Hepatocyte (in vitro differentiated cells): ENCODE measurements at regions not wholly inside any gene's neighbourhood (a gene's known extent, or its start where the extent isn't known, plus 50 kb on each side); places are given as distances from the start of the nearest gene placed in this dataset.
"Not testable (repeated sequence)": the region's sequence is repeated elsewhere in the genome, so short reads cannot be mapped to it uniquely, and the experiment has no call there.

ENCODE experiments used
- DNase-seq: peaks from one replicate; pipeline ENCODE4 v3.0.0-alpha.2; 2016; ENCODE audit warnings: low spot score
- H2AFZ ChIP-seq: fragments of 200-600 bp; sonication (generic); 2 replicates; pipeline ENCODE4 v1.6.0; 2016; ENCODE audit warnings: antibody characterized with exemption, mild to moderate bottlenecking
- H3K27ac ChIP-seq: fragments of 200-600 bp; sonication (generic); 2 replicates; pipeline ENCODE4 v1.5.1; 2016; ENCODE audit warnings: mild to moderate bottlenecking
- H3K27me3 ChIP-seq: fragments of 200-600 bp; sonication (generic); 2 replicates; pipeline ENCODE4 v1.6.1; 2016
- H3K36me3 ChIP-seq: fragments of 200-600 bp; sonication (generic); replicated peaks from 2 replicates; pipeline ENCODE4 v1.5.1; 2016; ENCODE audit warnings: low read depth; ENCODE audit not compliant: insufficient read depth
- H3K4me1 ChIP-seq: fragments of 200-600 bp; sonication (generic); 2 replicates; pipeline ENCODE4 v1.5.1; 2016; ENCODE audit warnings: mild to moderate bottlenecking, moderate library complexity; ENCODE audit not compliant: insufficient read depth
- H3K4me2 ChIP-seq: fragments of 200-600 bp; sonication (generic); 2 replicates; pipeline ENCODE4 v1.6.0; 2016
- H3K4me3 ChIP-seq: fragments of 200-600 bp; sonication (generic); 2 replicates; pipeline ENCODE4 v1.5.1; 2016; ENCODE audit warnings: mild to moderate bottlenecking
- H3K79me2 ChIP-seq: fragments of 200-600 bp; sonication (generic); 2 replicates; pipeline ENCODE4 v1.6.0; 2017; ENCODE audit warnings: mild to moderate bottlenecking
- H3K9me2 ChIP-seq: fragments of 200-600 bp; sonication (generic); replicated peaks from 2 replicates; pipeline ENCODE4 v1.6.0; 2017; ENCODE audit warnings: mild to moderate bottlenecking; ENCODE audit not compliant: insufficient read depth
- H3K9me3 ChIP-seq: fragments of 200-600 bp; sonication (generic); 2 replicates; pipeline ENCODE4 v1.5.1; 2016; ENCODE audit warnings: low read depth, mild to moderate bottlenecking
- H4K20me1 ChIP-seq: fragments of 200-600 bp; sonication (generic); 2 replicates; pipeline ENCODE4 v1.6.0; 2016; ENCODE audit warnings: mild to moderate bottlenecking; ENCODE audit not compliant: insufficient read depth, poor library complexity, severe bottlenecking
- CTCF ChIP-seq: fragments of 200-600 bp; sonication (generic); IDR thresholded peaks from 2 replicates; pipeline ENCODE4 v1.5.1; 2016; ENCODE audit warnings: antibody characterized with exemption, mild to moderate bottlenecking; ENCODE audit not compliant: poor library complexity
- EZH2 ChIP-seq: fragments of 200-600 bp; sonication (generic); IDR thresholded peaks from 2 replicates; pipeline ENCODE4 v1.6.1; 2016; ENCODE audit warnings: antibody characterized with exemption, mild to moderate bottlenecking, borderline replicate concordance
- EZH2phosphoT487 ChIP-seq: fragments of 200-600 bp; sonication (generic); IDR thresholded peaks from one replicate; pipeline ENCODE4 v1.6.1; 2018; ENCODE audit warnings: antibody characterized with exemption, mild to moderate bottlenecking, low read depth, moderate library complexity; ENCODE audit not compliant: unreplicated experiment, severe bottlenecking
- WGBS: methylation state at CpG from one replicate; pipeline ENCODE4 v1.1.6; 2016; ENCODE audit warnings: low lambda C conversion rate; ENCODE audit errors: missing lambda C conversion rate; 5-methylcytosine and 5-hydroxymethylcytosine counted together

GRCh38 chr4:86452924-86453531, 93.2 kb upstream of the MAPK10 start:
- Histone ChIP-seq H3K27me3 (no peaks in the 10 kb centered on the region), H3K9me3 (no peaks in the 10 kb centered on the region), H3K4me3 (no peak overlapping the region), H2AFZ (no peak overlapping the region), H3K79me2 (no peaks in the 10 kb centered on the region), H3K9me2 (no peaks in the 10 kb centered on the region), H4K20me1 (no peaks in the 10 kb centered on the region), H3K4me2 (peak overlapping the region; percentile 49), H3K27ac (peak overlapping the region; percentile 46), H3K4me1 (peaks cover 14% of the 10 kb centered on the region), H3K36me3 (no peaks in the 10 kb centered on the region)
- peak; percentile 15 for DNase-seq
- no peak for TF ChIP-seq CTCF
- 78% methylated on average over 11 of the region's 11 CpGs for WGBS

GRCh38 chr4:86453611-86454072, 93.8 kb upstream of the MAPK10 start:
- not testable (repeated sequence) for H3K27me3 ChIP-seq, H2AFZ ChIP-seq, H3K27ac ChIP-seq, H4K20me1 ChIP-seq, H3K4me2 ChIP-seq, H3K9me3 ChIP-seq, H3K9me2 ChIP-seq, H3K79me2 ChIP-seq, DNase-seq, H3K4me3 ChIP-seq, H3K36me3 ChIP-seq
- peaks cover 14% of the 10 kb centered on the region for H3K4me1 ChIP-seq
- 70% methylated on average over 2 of the region's 2 CpGs for WGBS

- Histone ChIP-seq H3K9me2 (no peaks in the 10 kb centered on the region), H3K9me3 (no peaks in the 10 kb centered on the region), H2AFZ (no peak overlapping the region), H3K4me3 (no peak overlapping the region), H3K36me3 (no peaks in the 10 kb centered on the region), H3K4me1 (no peaks in the 10 kb centered on the region), H3K27me3 (no peaks in the 10 kb centered on the region), H3K79me2 (no peaks in the 10 kb centered on the region), H3K4me2 (no peak overlapping the region), H4K20me1 (no peaks in the 10 kb centered on the region), H3K27ac (no peak overlapping the region)
- no peak for TF ChIP-seq CTCF
- no peak for TF ChIP-seq EZH2phosphoT487
- no peak for DNase-seq
- 90% methylated on average over 5 of the region's 5 CpGs for WGBS
These were observed 102.0 kb upstream of the MAPK10 start for GRCh38 chr4:86461849-86462248.

GRCh38 chr4:86472377-86473019, 112.6 kb upstream of the MAPK10 start:
- Histone ChIP-seq H3K9me2 (no peaks in the 10 kb centered on the region), H2AFZ (no peak overlapping the region), H3K79me2 (no peaks in the 10 kb centered on the region), H3K4me2 (no peak overlapping the region), H3K27me3 (no peaks in the 10 kb centered on the region), H3K36me3 (no peaks in the 10 kb centered on the region), H3K27ac (no peak overlapping the region), H3K9me3 (no peaks in the 10 kb centered on the region), H3K4me3 (no peak overlapping the region), H4K20me1 (no peaks in the 10 kb centered on the region), H3K4me1 (no peaks in the 10 kb centered on the region)
- 93% methylated on average over 1 of the region's 1 CpG for WGBS
- no peak for DNase-seq
- TF ChIP-seq EZH2phosphoT487 (no peak), EZH2 (no peak), CTCF (no peak)

- not testable (repeated sequence) for H3K27ac ChIP-seq, DNase-seq, H2AFZ ChIP-seq, H3K4me3 ChIP-seq, H3K79me2 ChIP-seq, H3K4me2 ChIP-seq, H4K20me1 ChIP-seq, H3K27me3 ChIP-seq, H3K36me3 ChIP-seq, H3K4me1 ChIP-seq, H3K9me2 ChIP-seq, H3K9me3 ChIP-seq
- 92% methylated on average over 4 of the region's 4 CpGs for WGBS
These were observed 116.0 kb upstream of the PTPN13 start for GRCh38 chr4:86478151-86478550.
